ENCODE measurements at regions not wholly inside any gene's neighbourhood (a gene's known extent, or its start where the extent isn't known, plus 50 kb on each side); places are given as distances from the start of the nearest gene placed in this dataset.

DNA sequence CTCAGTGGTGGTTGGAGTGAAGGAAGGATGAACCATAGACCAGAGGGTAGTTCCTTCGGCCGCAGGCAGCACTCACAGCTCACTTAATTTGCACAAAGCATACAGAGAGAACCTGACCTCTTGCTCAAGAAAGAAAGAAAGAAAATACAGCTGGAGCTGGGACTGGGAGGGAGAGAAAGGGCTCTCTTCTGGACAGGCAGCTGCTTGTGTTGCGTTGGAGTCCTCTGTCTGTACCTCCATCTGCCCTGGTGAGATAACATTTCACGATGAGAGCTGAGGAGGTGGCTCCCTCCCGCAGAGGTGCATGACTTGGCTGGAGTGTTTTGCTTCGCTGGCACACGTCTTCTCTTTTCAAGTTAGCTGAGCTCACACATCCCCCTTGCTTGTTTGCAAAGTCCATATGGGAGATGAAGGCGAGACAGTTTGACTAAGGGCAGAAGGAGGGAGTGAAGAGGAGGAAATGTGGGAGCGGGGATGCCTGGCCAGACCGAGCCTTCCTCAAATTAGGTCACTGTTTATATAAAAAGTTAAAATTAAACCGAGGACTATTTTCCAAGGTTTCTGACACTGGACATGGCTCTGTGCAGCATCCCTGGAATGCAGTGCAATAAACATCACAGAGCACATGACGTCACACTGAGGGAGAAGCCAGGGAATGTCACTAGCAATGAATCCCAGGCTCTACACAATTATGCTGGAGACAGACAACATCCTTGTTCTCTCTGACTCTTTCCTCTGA lies 359.4 kb downstream of the CD83 start:
- TF ChIP-seq, protein P1, sequence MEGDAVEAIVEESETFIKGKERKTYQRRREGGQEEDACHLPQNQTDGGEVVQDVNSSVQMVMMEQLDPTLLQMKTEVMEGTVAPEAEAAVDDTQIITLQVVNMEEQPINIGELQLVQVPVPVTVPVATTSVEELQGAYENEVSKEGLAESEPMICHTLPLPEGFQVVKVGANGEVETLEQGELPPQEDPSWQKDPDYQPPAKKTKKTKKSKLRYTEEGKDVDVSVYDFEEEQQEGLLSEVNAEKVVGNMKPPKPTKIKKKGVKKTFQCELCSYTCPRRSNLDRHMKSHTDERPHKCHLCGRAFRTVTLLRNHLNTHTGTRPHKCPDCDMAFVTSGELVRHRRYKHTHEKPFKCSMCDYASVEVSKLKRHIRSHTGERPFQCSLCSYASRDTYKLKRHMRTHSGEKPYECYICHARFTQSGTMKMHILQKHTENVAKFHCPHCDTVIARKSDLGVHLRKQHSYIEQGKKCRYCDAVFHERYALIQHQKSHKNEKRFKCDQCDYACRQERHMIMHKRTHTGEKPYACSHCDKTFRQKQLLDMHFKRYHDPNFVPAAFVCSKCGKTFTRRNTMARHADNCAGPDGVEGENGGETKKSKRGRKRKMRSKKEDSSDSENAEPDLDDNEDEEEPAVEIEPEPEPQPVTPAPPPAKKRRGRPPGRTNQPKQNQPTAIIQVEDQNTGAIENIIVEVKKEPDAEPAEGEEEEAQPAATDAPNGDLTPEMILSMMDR (IDR thresholded peaks at IDR 0.05), result no peak
- no peak for TF ChIP-seq POLR2A (IDR thresholded peaks at IDR 0.05)
